ENCODE measurements at regions not wholly inside any gene's neighbourhood (a gene's known extent, or its start where the extent isn't known, plus 50 kb on each side); places are given as distances from the start of the nearest gene placed in this dataset.

DNA sequence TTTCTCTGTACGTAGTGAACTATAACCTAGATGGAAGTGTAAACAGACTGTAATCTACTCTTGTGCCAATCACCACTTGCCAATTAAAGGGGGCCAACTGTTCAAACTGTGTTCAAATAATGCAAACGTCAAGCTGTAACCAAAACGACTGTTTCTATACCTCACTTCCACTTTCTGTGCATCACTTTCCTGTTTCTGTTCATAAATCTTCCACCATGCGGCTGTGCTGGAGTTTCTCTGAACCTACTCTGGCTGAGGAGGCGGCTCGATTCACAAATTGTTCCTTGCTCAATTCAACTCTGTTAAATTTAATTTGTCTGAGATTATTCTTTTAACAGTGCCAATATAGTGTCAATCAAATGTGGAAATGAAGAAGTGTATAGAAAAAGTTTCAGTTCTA, 206.7 kb upstream of the TBC1D5 start:
- H3K27me3 ChIP-seq (ENCODE audit: insufficient read depth, poor library complexity, severe bottlenecking): no peaks in the 10 kb centered on the region
- TF ChIP-seq, protein P1, sequence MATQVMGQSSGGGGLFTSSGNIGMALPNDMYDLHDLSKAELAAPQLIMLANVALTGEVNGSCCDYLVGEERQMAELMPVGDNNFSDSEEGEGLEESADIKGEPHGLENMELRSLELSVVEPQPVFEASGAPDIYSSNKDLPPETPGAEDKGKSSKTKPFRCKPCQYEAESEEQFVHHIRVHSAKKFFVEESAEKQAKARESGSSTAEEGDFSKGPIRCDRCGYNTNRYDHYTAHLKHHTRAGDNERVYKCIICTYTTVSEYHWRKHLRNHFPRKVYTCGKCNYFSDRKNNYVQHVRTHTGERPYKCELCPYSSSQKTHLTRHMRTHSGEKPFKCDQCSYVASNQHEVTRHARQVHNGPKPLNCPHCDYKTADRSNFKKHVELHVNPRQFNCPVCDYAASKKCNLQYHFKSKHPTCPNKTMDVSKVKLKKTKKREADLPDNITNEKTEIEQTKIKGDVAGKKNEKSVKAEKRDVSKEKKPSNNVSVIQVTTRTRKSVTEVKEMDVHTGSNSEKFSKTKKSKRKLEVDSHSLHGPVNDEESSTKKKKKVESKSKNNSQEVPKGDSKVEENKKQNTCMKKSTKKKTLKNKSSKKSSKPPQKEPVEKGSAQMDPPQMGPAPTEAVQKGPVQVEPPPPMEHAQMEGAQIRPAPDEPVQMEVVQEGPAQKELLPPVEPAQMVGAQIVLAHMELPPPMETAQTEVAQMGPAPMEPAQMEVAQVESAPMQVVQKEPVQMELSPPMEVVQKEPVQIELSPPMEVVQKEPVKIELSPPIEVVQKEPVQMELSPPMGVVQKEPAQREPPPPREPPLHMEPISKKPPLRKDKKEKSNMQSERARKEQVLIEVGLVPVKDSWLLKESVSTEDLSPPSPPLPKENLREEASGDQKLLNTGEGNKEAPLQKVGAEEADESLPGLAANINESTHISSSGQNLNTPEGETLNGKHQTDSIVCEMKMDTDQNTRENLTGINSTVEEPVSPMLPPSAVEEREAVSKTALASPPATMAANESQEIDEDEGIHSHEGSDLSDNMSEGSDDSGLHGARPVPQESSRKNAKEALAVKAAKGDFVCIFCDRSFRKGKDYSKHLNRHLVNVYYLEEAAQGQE (IDR thresholded peaks at IDR 0.05; ENCODE audit: insufficient replicate concordance, low read depth): no peak
- H3K4me3 ChIP-seq (replicated peaks; ENCODE audit: insufficient read depth, low read length): no peak overlapping the region
- H3K27ac ChIP-seq (replicated peaks): no peak overlapping the region
- no peak for DNase-seq (ENCODE audit: low read depth in 1 of 2, low spot score in 1 of 2)

- DNase-seq (ENCODE audit: low read depth in 1 of 2, low spot score in 1 of 2): no peak
- TF ChIP-seq, protein P2, sequence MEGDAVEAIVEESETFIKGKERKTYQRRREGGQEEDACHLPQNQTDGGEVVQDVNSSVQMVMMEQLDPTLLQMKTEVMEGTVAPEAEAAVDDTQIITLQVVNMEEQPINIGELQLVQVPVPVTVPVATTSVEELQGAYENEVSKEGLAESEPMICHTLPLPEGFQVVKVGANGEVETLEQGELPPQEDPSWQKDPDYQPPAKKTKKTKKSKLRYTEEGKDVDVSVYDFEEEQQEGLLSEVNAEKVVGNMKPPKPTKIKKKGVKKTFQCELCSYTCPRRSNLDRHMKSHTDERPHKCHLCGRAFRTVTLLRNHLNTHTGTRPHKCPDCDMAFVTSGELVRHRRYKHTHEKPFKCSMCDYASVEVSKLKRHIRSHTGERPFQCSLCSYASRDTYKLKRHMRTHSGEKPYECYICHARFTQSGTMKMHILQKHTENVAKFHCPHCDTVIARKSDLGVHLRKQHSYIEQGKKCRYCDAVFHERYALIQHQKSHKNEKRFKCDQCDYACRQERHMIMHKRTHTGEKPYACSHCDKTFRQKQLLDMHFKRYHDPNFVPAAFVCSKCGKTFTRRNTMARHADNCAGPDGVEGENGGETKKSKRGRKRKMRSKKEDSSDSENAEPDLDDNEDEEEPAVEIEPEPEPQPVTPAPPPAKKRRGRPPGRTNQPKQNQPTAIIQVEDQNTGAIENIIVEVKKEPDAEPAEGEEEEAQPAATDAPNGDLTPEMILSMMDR (IDR thresholded peaks at IDR 0.05; ENCODE audit: insufficient read depth, low read length): no peak
- TF ChIP-seq POLR2AphosphoS5 (IDR thresholded peaks at IDR 0.05; ENCODE audit: low read depth): no peak
- TF ChIP-seq, protein P1 (IDR thresholded peaks at IDR 0.05; ENCODE audit: insufficient replicate concordance, low read depth): no peak
- TF ChIP-seq SPI1 (IDR thresholded peaks at IDR 0.05; ENCODE audit: borderline replicate concordance, low read depth): no peak
- TF ChIP-seq GABPA (IDR thresholded peaks at IDR 0.05; ENCODE audit: low read depth): no peak
- Histone ChIP-seq H3K4me3 (replicated peaks; ENCODE audit: insufficient read depth, low read length) (no peak overlapping the region), H3K27me3 (ENCODE audit: insufficient read depth, poor library complexity, severe bottlenecking) (no peaks in the 10 kb centered on the region), H3K27ac (replicated peaks) (no peak overlapping the region)
These were observed 205.4 kb upstream of the TBC1D5 start for GRCh38 chr3:17947833-17948232.

GRCh38 chr3:17946619-17947018, 204.2 kb upstream of the TBC1D5 start:
- H3K27ac ChIP-seq (replicated peaks): no peak overlapping the region
- no peak for TF ChIP-seq SPI1 (IDR thresholded peaks at IDR 0.05; ENCODE audit: borderline replicate concordance, low read depth)
- TF ChIP-seq, protein P2 (IDR thresholded peaks at IDR 0.05; ENCODE audit: insufficient read depth, low read length): no peak
- TF ChIP-seq, protein P1 (IDR thresholded peaks at IDR 0.05; ENCODE audit: insufficient replicate concordance, low read depth): no peak
- TF ChIP-seq POLR2AphosphoS5 (IDR thresholded peaks at IDR 0.05; ENCODE audit: low read depth): no peak
- H3K4me3 ChIP-seq (replicated peaks; ENCODE audit: insufficient read depth, low read length): no peak overlapping the region
- no peaks in the 10 kb centered on the region for H3K27me3 ChIP-seq (ENCODE audit: insufficient read depth, poor library complexity, severe bottlenecking)
- no peak for DNase-seq (ENCODE audit: low read depth in 1 of 2, low spot score in 1 of 2)

Measured in HL-60 (cell line).